OCI-LY3 (cell line): ENCODE measurements at regions not wholly inside any gene's neighbourhood (a gene's known extent, or its start where the extent isn't known, plus 50 kb on each side); places are given as distances from the start of the nearest gene placed in this dataset.
"Not testable (repeated sequence)": the region's sequence is repeated elsewhere in the genome, so short reads cannot be mapped to it uniquely, and the experiment has no call there.

Source experiments
- H2AFZ ChIP-seq: fragments of 200-600, 300-600 bp; shearing (Covaris generic); 2 replicates; pipeline ENCODE4 v1.6.0; 2014; ENCODE audit warnings: antibody characterized with exemption, low read depth, low read length
- H3K27ac ChIP-seq: fragments of 200-600, 300-600 bp; sonication (generic); 2 replicates; pipeline ENCODE4 v1.5.1; 2014; ENCODE audit warnings: mild to moderate bottlenecking, low read length, moderate library complexity, mixed read lengths
- H3K27me3 ChIP-seq: fragments of 200-600, 300-600 bp; sonication (generic); 2 replicates; pipeline ENCODE4 v1.6.1; 2014; ENCODE audit warnings: low read depth, low read length, mixed read lengths
- H3K36me3 ChIP-seq: fragments of 200-600, 300-600 bp; sonication (generic); replicated peaks from 2 replicates; pipeline ENCODE3; 2014; ENCODE audit warnings: low read depth, low read length, mixed read lengths
- H3K4me1 ChIP-seq: fragments of 300-600, 200-600 bp; sonication (generic); 2 replicates; pipeline ENCODE4 v1.6.1; 2014; ENCODE audit warnings: low read length, mixed read lengths
- H3K4me2 ChIP-seq: fragments of 200-600, 300-600 bp; sonication (generic); 2 replicates; pipeline ENCODE4 v1.6.1; 2014; ENCODE audit warnings: low read length, mixed read lengths
- H3K4me3 ChIP-seq: fragments of 300-600, 200-600 bp; sonication (generic); 2 replicates; pipeline ENCODE4 v1.5.1; 2014; ENCODE audit warnings: antibody characterized with exemption, mild to moderate bottlenecking, low read length, moderate library complexity
- H3K79me2 ChIP-seq: fragments of 300-600, 200-600 bp; shearing (Covaris generic); 2 replicates; pipeline ENCODE4 v1.6.1; 2014; ENCODE audit warnings: mild to moderate bottlenecking, low read length, mixed read lengths
- H3K9ac ChIP-seq: fragments of 300-600, 200-600 bp; shearing (Covaris generic); 2 replicates; pipeline ENCODE4 v1.6.0; 2014; ENCODE audit warnings: mild to moderate bottlenecking, low read length, moderate library complexity
- H3K9me3 ChIP-seq: fragments of 200-600, 300-600 bp; shearing (Covaris generic); 2 replicates; pipeline ENCODE4 v1.6.1; 2014; ENCODE audit warnings: low read length, mixed read lengths; ENCODE audit not compliant: insufficient read depth
- H4K20me1 ChIP-seq: fragments of 200-600, 300-600 bp; sonication (generic); 2 replicates; pipeline ENCODE4 v1.6.1; 2016; ENCODE audit warnings: low read length, mixed read lengths; ENCODE audit not compliant: insufficient read depth
- CTCF ChIP-seq: fragments of 200-600, 300-600 bp; sonication (generic); IDR thresholded peaks from 2 replicates; pipeline ENCODE4 v1.5.1; 2014; ENCODE audit warnings: antibody characterized with exemption, low read length, low read depth
- EZH2phosphoT487 ChIP-seq: fragments of 200-600 bp; shearing (Covaris generic); IDR thresholded peaks from 2 replicates; pipeline ENCODE4 v1.6.1; 2018; ENCODE audit warnings: antibody characterized with exemption, mixed run types, low read depth

- Histone ChIP-seq H3K4me2 (no peak overlapping the region), H3K9ac (no peak overlapping the region), H3K79me2 (no peaks in the 10 kb centered on the region), H3K36me3 (no peaks in the 10 kb centered on the region), H3K4me1 (no peaks in the 10 kb centered on the region), H3K27ac (no peak overlapping the region), H3K9me3 (no peaks in the 10 kb centered on the region), H2AFZ (no peak overlapping the region), H3K4me3 (no peak overlapping the region), H3K27me3 (no peaks in the 10 kb centered on the region), H4K20me1 (no peaks in the 10 kb centered on the region)
- TF ChIP-seq CTCF (no peak), EZH2phosphoT487 (no peak)
These were observed 173.2 kb downstream of the BTBD3 start for GRCh38 chr20:12090920-12091319.

- Histone ChIP-seq H3K4me3 (no peak overlapping the region), H3K27ac (no peak overlapping the region), H3K9me3 (no peaks in the 10 kb centered on the region), H4K20me1 (no peaks in the 10 kb centered on the region), H3K79me2 (no peaks in the 10 kb centered on the region), H2AFZ (no peak overlapping the region), H3K9ac (no peak overlapping the region), H3K36me3 (no peaks in the 10 kb centered on the region), H3K4me1 (no peaks in the 10 kb centered on the region), H3K27me3 (no peaks in the 10 kb centered on the region), H3K4me2 (no peak overlapping the region)
- TF ChIP-seq EZH2phosphoT487 = no peak
- TF ChIP-seq CTCF = no peak
These were observed 175.5 kb downstream of the BTBD3 start for GRCh38 chr20:12093057-12093796.

GRCh38 chr20:12093797-12094190 is 176.1 kb downstream of the BTBD3 start:
- H3K4me3 ChIP-seq, H3K27ac ChIP-seq, H3K4me1 ChIP-seq, H3K27me3 ChIP-seq, H3K36me3 ChIP-seq, H3K79me2 ChIP-seq, H2AFZ ChIP-seq, H4K20me1 ChIP-seq, H3K9me3 ChIP-seq, H3K9ac ChIP-seq, H3K4me2 ChIP-seq: not testable (repeated sequence)

- Histone ChIP-seq H2AFZ (no peak overlapping the region), H3K4me3 (no peak overlapping the region), H3K4me2 (no peak overlapping the region), H3K4me1 (no peaks in the 10 kb centered on the region), H3K27me3 (no peaks in the 10 kb centered on the region), H3K79me2 (no peaks in the 10 kb centered on the region), H4K20me1 (no peaks in the 10 kb centered on the region), H3K9ac (no peak overlapping the region), H3K36me3 (no peaks in the 10 kb centered on the region), H3K9me3 (no peaks in the 10 kb centered on the region), H3K27ac (no peak overlapping the region)
- TF ChIP-seq EZH2phosphoT487 (no peak), CTCF (no peak)
These were observed 177.7 kb downstream of the BTBD3 start for GRCh38 chr20:12095180-12095920.
